GM21447 (cell line): ENCODE measurements at regions not wholly inside any gene's neighbourhood (a gene's known extent, or its start where the extent isn't known, plus 50 kb on each side); places are given as distances from the start of the nearest gene placed in this dataset.
A peak's percentile ranks its signal among the peaks of the same experiment; 100 is the strongest.

Experiments used
- ATAC-seq: cut with Tn5 transposase; IDR thresholded peaks from one replicate; pipeline ENCODE4 v1.9.1; 2021; ENCODE audit not compliant: unreplicated experiment

DNA sequence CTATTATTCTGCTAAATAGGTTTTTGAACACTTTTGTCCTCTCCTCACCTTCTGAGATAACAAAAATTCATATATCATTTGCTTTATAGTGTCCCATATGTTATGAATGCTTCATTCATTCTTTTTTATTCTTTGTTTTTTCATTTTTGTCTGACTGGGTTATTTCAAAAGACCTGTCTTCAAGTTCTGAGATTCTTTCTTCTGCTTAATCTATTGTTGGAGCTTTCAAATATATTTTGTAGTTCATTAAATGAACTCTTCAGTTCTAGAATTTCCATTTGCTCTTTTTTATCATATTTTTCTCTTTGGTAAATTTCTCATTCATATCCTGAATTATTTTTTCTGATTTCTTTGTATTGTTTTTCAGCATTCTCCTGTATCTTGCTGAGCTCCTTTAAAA, 53.1 kb upstream of the SCIN start:
- no peak for ATAC-seq

DNA sequence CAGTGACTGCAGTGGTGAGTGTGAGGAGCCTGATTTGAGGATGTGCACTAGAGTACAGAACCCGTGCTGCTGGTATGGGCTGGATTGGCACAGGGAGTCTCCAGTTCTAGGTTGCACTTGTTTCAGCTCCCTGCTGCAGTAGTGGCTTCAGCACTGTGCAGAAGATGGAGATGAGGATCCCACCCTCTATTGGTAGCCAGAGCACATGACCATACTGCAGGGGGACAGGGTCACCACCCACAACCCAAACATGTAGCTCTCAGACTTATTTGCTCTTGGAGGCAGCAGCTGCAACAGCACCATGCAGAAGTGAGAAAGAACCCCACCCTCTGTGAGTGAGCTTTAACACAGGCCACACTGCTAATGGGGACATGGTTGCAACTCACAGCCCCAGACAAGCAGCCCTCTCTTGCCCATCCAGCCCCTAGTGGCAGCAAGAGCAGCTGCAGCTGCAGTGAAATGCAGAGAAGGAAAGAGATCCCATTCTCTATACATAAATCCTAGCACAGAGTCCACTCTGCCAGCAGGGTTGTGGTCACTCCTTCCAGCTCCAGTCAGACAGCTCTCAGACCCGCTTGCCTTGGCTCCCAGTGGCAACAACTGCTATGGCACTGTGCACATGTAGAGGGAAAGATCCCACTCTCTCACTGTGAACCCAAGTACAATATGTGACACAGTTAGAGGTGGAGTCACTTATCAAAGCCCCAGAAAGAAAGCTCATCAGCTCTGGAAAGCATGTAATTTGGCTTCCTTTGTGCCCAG, 51.4 kb upstream of the SCIN start:
- peak; percentile 93 for ATAC-seq

DNA sequence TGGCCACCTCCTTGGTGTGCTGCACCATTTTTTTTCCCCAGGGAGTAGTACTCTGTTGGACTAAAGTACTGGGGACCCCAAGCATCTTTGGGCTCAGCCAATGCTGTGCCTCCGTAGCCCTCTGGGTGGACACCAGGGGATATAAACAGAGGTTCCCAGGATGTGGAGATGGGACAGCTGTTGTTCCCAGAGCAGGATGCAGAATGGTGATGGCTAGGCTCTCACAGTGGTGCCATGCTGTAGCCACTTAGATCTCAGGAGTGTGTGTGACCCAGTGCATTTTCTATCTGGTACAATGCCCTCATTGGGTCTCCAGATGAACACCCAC, 50.9 kb upstream of the SCIN start:
- no peak for ATAC-seq
